Mesendoderm (in vitro differentiated cells): ENCODE measurements at regions not wholly inside any gene's neighbourhood (a gene's known extent, or its start where the extent isn't known, plus 50 kb on each side); places are given as distances from the start of the nearest gene placed in this dataset.

Experiments used
- DNase-seq: peaks from one replicate; pipeline ENCODE4 v3.0.0; 2013
- H2AK5ac ChIP-seq: 2 replicates; pipeline ENCODE4 v1.6.1; 2013; ENCODE audit warnings: low read length, inconsistent platforms
- H2BK120ac ChIP-seq: 2 replicates; pipeline ENCODE4 v1.6.1; 2013; ENCODE audit warnings: low read depth, mild to moderate bottlenecking, low read length, moderate library complexity, mixed read lengths
- H2BK15ac ChIP-seq: replicated peaks from 2 replicates; pipeline ENCODE4 v1.6.1; 2013; ENCODE audit warnings: low read depth, mild to moderate bottlenecking, moderate library complexity
- H2BK5ac ChIP-seq: 2 replicates; pipeline ENCODE4 v1.6.1; 2013; ENCODE audit warnings: low read length, inconsistent platforms
- H3K18ac ChIP-seq: 2 replicates; pipeline ENCODE4 v1.6.1; 2013; ENCODE audit warnings: mild to moderate bottlenecking, low read length, mixed read lengths
- H3K23ac ChIP-seq: one replicate; pipeline ENCODE4 v1.6.1; 2013; ENCODE audit warnings: low read length
- H3K27ac ChIP-seq: 2 replicates; pipeline ENCODE4 v1.5.1; 2013; ENCODE audit warnings: low read depth, mild to moderate bottlenecking, inconsistent platforms, low read length, moderate library complexity
- H3K27me3 ChIP-seq: 2 replicates; pipeline ENCODE4 v1.6.1; 2013; ENCODE audit warnings: low read length, control low read depth, mild to moderate bottlenecking, inconsistent platforms; ENCODE audit not compliant: insufficient read depth, poor library complexity
- H3K36me3 ChIP-seq: 2 replicates; pipeline ENCODE4 v1.6.1; 2013; ENCODE audit warnings: low read length, inconsistent platforms; ENCODE audit not compliant: control insufficient read depth, insufficient read depth
- H3K4ac ChIP-seq: one replicate; pipeline ENCODE4 v1.6.1; 2013; ENCODE audit warnings: low read depth, mild to moderate bottlenecking, low read length, moderate library complexity
- H3K4me1 ChIP-seq: 2 replicates; pipeline ENCODE4 v1.6.1; 2013; ENCODE audit warnings: low read depth, low read length, inconsistent platforms; ENCODE audit not compliant: control insufficient read depth
- H3K4me2 ChIP-seq: 2 replicates; pipeline ENCODE4 v1.6.1; 2013; ENCODE audit warnings: low read length
- H3K4me3 ChIP-seq: 2 replicates; pipeline ENCODE4 v1.5.1; 2013; ENCODE audit warnings: mild to moderate bottlenecking, low read length
- H3K56ac ChIP-seq: one replicate; pipeline ENCODE4 v1.6.1; 2013; ENCODE audit warnings: low read length
- H3K79me1 ChIP-seq: 2 replicates; pipeline ENCODE4 v1.6.1; 2013; ENCODE audit warnings: low read length, inconsistent platforms
- H3K79me2 ChIP-seq: 2 replicates; pipeline ENCODE4 v1.6.1; 2013; ENCODE audit warnings: mild to moderate bottlenecking, low read length; ENCODE audit not compliant: control insufficient read depth, insufficient read depth
- H3K9ac ChIP-seq: 2 replicates; pipeline ENCODE4 v1.6.1; 2013; ENCODE audit warnings: low read length, inconsistent platforms
- H4K5ac ChIP-seq: one replicate; pipeline ENCODE4 v1.6.1; 2013; ENCODE audit warnings: low read length
- H4K8ac ChIP-seq: one replicate; pipeline ENCODE4 v1.6.1; 2013; ENCODE audit warnings: low read depth, mild to moderate bottlenecking, control low read depth, low read length, moderate library complexity
- WGBS: extraction: QIAGEN DNeasy Blood & Tissue Kit; methylation state at CpG from one replicate; pipeline ENCODE4 v1.1.7; 2013; ENCODE audit warnings: low lambda C conversion rate, missing lambda C conversion rate; ENCODE audit not compliant: insufficient coverage; ENCODE audit errors: extremely low coverage; 5-methylcytosine and 5-hydroxymethylcytosine counted together

DNA sequence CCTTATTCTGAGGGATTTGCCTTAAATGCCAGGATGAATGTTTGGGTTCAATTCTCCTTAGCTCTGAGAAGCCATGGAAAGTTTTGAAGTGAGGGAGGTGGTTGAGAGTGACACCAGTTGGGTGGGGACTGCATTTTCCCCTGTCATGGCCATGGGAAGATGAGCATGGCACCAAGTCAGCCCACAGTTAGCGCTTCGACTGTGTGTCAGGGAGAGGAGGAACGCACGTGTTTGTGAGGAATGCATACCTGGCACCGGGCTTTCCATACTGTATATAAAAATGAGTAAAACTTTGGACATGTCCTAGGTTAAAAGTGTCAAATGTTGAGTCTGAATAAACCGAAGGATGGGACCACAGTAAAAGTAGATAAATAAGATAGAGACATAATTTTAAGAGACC, 187.5 kb upstream of the KL start:
- Histone ChIP-seq H3K4me3 (no peak overlapping the region), H3K27ac (no peak overlapping the region), H2AK5ac (no peak overlapping the region), H4K5ac (no peak overlapping the region), H3K56ac (no peak overlapping the region), H3K18ac (no peak overlapping the region), H3K36me3 (no peaks in the 10 kb centered on the region), H3K23ac (no peak overlapping the region), H3K27me3 (no peaks in the 10 kb centered on the region), H3K4ac (no peak overlapping the region), H2BK15ac (no peak overlapping the region), H2BK120ac (no peak overlapping the region), H4K8ac (no peak overlapping the region), H3K79me2 (no peaks in the 10 kb centered on the region), H3K4me2 (no peak overlapping the region), H3K9ac (no peak overlapping the region), H3K4me1 (no peaks in the 10 kb centered on the region), H2BK5ac (no peak overlapping the region), H3K79me1 (no peaks in the 10 kb centered on the region)
- DNase-seq = no peak
- WGBS = no CpG with 5 or more reads among the region's 6 CpGs

DNA sequence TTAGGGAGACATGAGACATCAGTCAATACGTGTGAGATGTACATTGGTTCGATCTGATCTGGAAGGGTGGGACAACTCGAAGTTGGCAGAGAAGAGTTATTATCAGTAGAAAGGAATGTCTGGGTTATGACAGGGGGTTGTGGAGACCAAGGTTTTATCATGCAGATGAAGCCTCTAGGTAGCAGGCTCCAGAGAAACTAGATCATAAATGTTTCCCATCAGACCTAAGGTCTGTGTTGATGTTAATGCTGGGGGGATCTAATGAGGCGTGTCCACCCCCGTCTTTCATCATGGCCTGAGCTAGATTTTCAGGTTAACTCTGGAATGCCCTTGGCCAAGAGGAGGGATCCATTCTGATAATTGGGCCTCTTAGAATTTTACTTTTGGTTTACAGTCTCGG, 187.0 kb upstream of the KL start:
- no peak overlapping the region for H3K23ac ChIP-seq
- H3K4ac ChIP-seq = no peak overlapping the region
- H3K4me3 ChIP-seq = no peak overlapping the region
- no CpG with 5 or more reads among the region's 6 CpGs for WGBS
- H3K9ac ChIP-seq = no peak overlapping the region
- H3K4me1 ChIP-seq = no peaks in the 10 kb centered on the region
- no peak overlapping the region for H2BK15ac ChIP-seq
- no peak overlapping the region for H4K8ac ChIP-seq
- no peaks in the 10 kb centered on the region for H3K27me3 ChIP-seq
- H3K27ac ChIP-seq = no peak overlapping the region
- H2BK5ac ChIP-seq = no peak overlapping the region
- no peak overlapping the region for H3K56ac ChIP-seq
- H3K4me2 ChIP-seq = no peak overlapping the region
- H2AK5ac ChIP-seq = no peak overlapping the region
- H4K5ac ChIP-seq = no peak overlapping the region
- no peaks in the 10 kb centered on the region for H3K79me1 ChIP-seq
- H3K18ac ChIP-seq = no peak overlapping the region
- no peak overlapping the region for H2BK120ac ChIP-seq
- H3K36me3 ChIP-seq = no peaks in the 10 kb centered on the region
- no peak for DNase-seq
- no peaks in the 10 kb centered on the region for H3K79me2 ChIP-seq

DNA sequence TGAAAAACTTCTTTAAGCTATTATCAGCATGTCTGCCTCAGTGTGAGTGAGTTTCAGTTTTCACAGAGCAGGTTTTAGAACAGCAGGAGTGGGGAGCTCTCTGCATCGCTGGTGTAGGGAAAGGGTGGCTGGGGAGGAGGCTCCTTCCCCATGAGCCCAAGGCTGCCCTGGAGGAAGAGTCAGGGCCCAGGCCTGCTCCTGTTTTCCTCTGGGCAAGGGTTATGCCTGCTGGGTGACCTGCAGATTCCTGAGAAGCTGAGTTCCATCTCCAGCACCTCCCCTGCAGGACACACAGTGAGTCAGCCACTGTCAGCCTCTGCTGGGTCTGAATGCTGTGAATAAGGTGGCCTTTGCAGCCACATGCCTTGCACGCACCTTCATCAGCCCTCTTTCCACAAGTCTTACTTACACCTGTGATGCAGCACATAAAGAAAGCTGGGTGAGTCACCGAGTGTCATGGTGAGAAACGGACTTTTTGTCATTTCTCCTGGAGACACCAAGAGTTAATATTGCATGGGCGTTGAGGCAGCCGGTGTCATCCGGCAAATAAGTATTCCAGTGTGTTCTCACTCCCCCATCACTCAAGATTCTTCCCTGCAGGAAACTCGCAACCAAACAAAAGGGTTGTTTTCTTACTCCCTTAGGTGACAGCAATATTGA, 186.4 kb upstream of the KL start:
- H4K5ac ChIP-seq = no peak overlapping the region
- peak; percentile 88 for DNase-seq
- no peaks in the 10 kb centered on the region for H3K36me3 ChIP-seq
- no peak overlapping the region for H3K9ac ChIP-seq
- H2AK5ac ChIP-seq = no peak overlapping the region
- H3K4me1 ChIP-seq = no peaks in the 10 kb centered on the region
- H3K4me2 ChIP-seq = no peak overlapping the region
- H3K79me1 ChIP-seq = no peaks in the 10 kb centered on the region
- no peak overlapping the region for H3K23ac ChIP-seq
- H4K8ac ChIP-seq = no peak overlapping the region
- H3K27me3 ChIP-seq = no peaks in the 10 kb centered on the region
- H2BK5ac ChIP-seq = no peak overlapping the region
- no peak overlapping the region for H3K27ac ChIP-seq
- no peak overlapping the region for H2BK15ac ChIP-seq
- H3K18ac ChIP-seq = no peak overlapping the region
- no peak overlapping the region for H2BK120ac ChIP-seq
- H3K79me2 ChIP-seq = no peaks in the 10 kb centered on the region
- no peak overlapping the region for H3K56ac ChIP-seq
- H3K4ac ChIP-seq = no peak overlapping the region
- WGBS = no CpG with 5 or more reads among the region's 8 CpGs
- no peak overlapping the region for H3K4me3 ChIP-seq

GRCh38 chr13:32830336-32831031, 185.7 kb upstream of the KL start:
- H3K4me2 ChIP-seq = no peak overlapping the region
- H2BK5ac ChIP-seq = no peak overlapping the region
- no peak overlapping the region for H3K27ac ChIP-seq
- no peaks in the 10 kb centered on the region for H3K27me3 ChIP-seq
- no peaks in the 10 kb centered on the region for H3K36me3 ChIP-seq
- no peak overlapping the region for H2BK120ac ChIP-seq
- WGBS = no CpG with 5 or more reads among the region's 10 CpGs
- H2BK15ac ChIP-seq = no peak overlapping the region
- H3K4me1 ChIP-seq = no peaks in the 10 kb centered on the region
- no peak overlapping the region for H3K4me3 ChIP-seq
- no peak overlapping the region for H3K4ac ChIP-seq
- H3K79me1 ChIP-seq = no peaks in the 10 kb centered on the region
- H3K9ac ChIP-seq = no peak overlapping the region
- H3K79me2 ChIP-seq = no peaks in the 10 kb centered on the region
- H2AK5ac ChIP-seq = no peak overlapping the region
- no peak overlapping the region for H3K18ac ChIP-seq
- H4K8ac ChIP-seq = no peak overlapping the region
- no peak overlapping the region for H3K56ac ChIP-seq
- no peak for DNase-seq
- no peak overlapping the region for H4K5ac ChIP-seq
- H3K23ac ChIP-seq = no peak overlapping the region

- no peaks in the 10 kb centered on the region for H3K79me1 ChIP-seq
- H3K4me1 ChIP-seq = no peaks in the 10 kb centered on the region
- H3K18ac ChIP-seq = no peak overlapping the region
- no peak overlapping the region for H2BK120ac ChIP-seq
- no peak overlapping the region for H2BK15ac ChIP-seq
- no peak overlapping the region for H2AK5ac ChIP-seq
- no peak overlapping the region for H3K23ac ChIP-seq
- no peak for DNase-seq
- H3K56ac ChIP-seq = no peak overlapping the region
- H2BK5ac ChIP-seq = no peak overlapping the region
- no peak overlapping the region for H3K4me3 ChIP-seq
- no peak overlapping the region for H3K27ac ChIP-seq
- H3K9ac ChIP-seq = no peak overlapping the region
- no peak overlapping the region for H4K8ac ChIP-seq
- H3K4ac ChIP-seq = no peak overlapping the region
- no peak overlapping the region for H3K4me2 ChIP-seq
- H3K27me3 ChIP-seq = no peaks in the 10 kb centered on the region
- WGBS = no CpG with 5 or more reads among the region's 5 CpGs
- H3K79me2 ChIP-seq = no peaks in the 10 kb centered on the region
- H4K5ac ChIP-seq = no peak overlapping the region
- H3K36me3 ChIP-seq = no peaks in the 10 kb centered on the region
Observed at GRCh38 chr13:32837307-32837972, 178.8 kb upstream of the KL start.
